ENCODE measurements at regions not wholly inside any gene's neighbourhood (a gene's known extent, or its start where the extent isn't known, plus 50 kb on each side); places are given as distances from the start of the nearest gene placed in this dataset.
"Not testable (repeated sequence)": the region's sequence is repeated elsewhere in the genome, so short reads cannot be mapped to it uniquely, and the experiment has no call there.

- POLR2A ChIA-PET; H3K4me3 Mint-ChIP-seq; H3K36me3 Mint-ChIP-seq (ENCODE audit: low read depth); intact Hi-C loops (cut with DNase I, micrococcal nuclease); ATAC-seq; H3K27ac Mint-ChIP-seq; H3K27me3 Mint-ChIP-seq; H3K9me3 Mint-ChIP-seq (ENCODE audit: low read depth); H3K4me1 Mint-ChIP-seq; CTCF ChIA-PET: not testable (repeated sequence)
- DNase-seq: peak; percentile 15
Measured at GRCh38 chr10:133785846-133786602, 159.4 kb upstream of the FRG2B start.

GRCh38 chr10:133785178-133785577 is 158.6 kb upstream of the FRG2B start:
- DNase-seq; H3K4me1 Mint-ChIP-seq; H3K4me3 Mint-ChIP-seq; H3K36me3 Mint-ChIP-seq (ENCODE audit: low read depth); H3K9me3 Mint-ChIP-seq (ENCODE audit: low read depth); H3K27me3 Mint-ChIP-seq; H3K27ac Mint-ChIP-seq; POLR2A ChIA-PET; intact Hi-C loops (cut with DNase I, micrococcal nuclease); ATAC-seq; CTCF ChIA-PET: not testable (repeated sequence)

DNA sequence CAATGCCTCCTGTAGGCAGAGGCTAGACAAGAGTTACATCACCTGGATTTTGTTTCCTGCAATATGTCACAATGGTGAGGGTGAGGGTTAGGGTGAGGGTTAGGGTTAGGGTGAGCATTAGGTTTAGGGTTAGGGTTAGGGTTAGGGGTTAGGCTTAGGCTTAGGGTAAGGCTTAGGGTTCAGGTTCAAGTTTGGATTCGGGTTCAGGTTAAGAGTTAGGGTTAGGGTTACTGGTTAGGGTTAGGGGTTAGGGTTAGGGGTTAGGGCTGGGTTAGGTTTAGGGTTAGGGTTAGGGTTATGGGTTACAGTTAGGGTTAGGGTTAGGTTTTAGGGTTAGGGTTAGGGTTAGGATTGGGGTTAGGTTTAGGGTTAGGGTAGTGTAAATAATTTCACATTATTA is 138.7 kb upstream of the FRG2B start:
- H3K36me3 Mint-ChIP-seq (ENCODE audit: low read depth); CTCF ChIA-PET; ATAC-seq; DNase-seq; H3K9me3 Mint-ChIP-seq (ENCODE audit: low read depth); H3K27me3 Mint-ChIP-seq; POLR2A ChIA-PET; H3K4me1 Mint-ChIP-seq; H3K27ac Mint-ChIP-seq; H3K4me3 Mint-ChIP-seq; intact Hi-C loops (cut with DNase I, micrococcal nuclease): not testable (repeated sequence)

- H3K4me1 Mint-ChIP-seq; H3K4me3 Mint-ChIP-seq; H3K27ac Mint-ChIP-seq; POLR2A ChIA-PET; H3K36me3 Mint-ChIP-seq (ENCODE audit: low read depth); DNase-seq; H3K9me3 Mint-ChIP-seq (ENCODE audit: low read depth); intact Hi-C loops (cut with DNase I, micrococcal nuclease); H3K27me3 Mint-ChIP-seq; CTCF ChIA-PET: not testable (repeated sequence)
- peak; percentile 36 for ATAC-seq
Measured at GRCh38 chr10:133764823-133765209, 138.2 kb upstream of the FRG2B start.

GRCh38 chr10:133763875-133764822 is 137.6 kb upstream of the FRG2B start:
- H3K27ac Mint-ChIP-seq; POLR2A ChIA-PET; CTCF ChIA-PET; H3K27me3 Mint-ChIP-seq; H3K36me3 Mint-ChIP-seq (ENCODE audit: low read depth); H3K4me1 Mint-ChIP-seq; H3K4me3 Mint-ChIP-seq; intact Hi-C loops (cut with DNase I, micrococcal nuclease); H3K9me3 Mint-ChIP-seq (ENCODE audit: low read depth): not testable (repeated sequence)
- DNase-seq: peak; percentile 11
- peak; percentile 51 for ATAC-seq

DNA sequence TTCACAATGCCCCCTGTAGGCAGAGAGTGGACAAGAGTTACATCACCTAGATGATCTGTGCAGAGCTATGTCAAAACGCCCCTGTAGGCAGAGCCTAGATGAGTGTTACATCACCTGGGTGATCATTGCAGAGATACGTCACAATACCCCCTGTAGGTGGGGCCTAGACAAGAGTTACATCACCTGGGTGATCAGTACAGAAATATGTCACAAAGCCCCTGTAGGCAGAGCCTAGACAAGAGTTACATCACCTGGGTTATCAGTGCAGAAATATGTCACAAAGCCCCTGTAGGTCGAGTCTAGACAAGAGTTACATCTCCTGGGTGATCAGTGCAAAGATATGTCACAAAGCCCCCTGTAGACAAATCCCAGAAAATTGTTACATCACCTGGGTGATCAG is 136.6 kb upstream of the FRG2B start:
- CTCF ChIA-PET; POLR2A ChIA-PET; H3K9me3 Mint-ChIP-seq (ENCODE audit: low read depth); H3K27ac Mint-ChIP-seq; H3K27me3 Mint-ChIP-seq; H3K4me1 Mint-ChIP-seq; DNase-seq; H3K4me3 Mint-ChIP-seq; H3K36me3 Mint-ChIP-seq (ENCODE audit: low read depth); ATAC-seq; intact Hi-C loops (cut with DNase I, micrococcal nuclease): not testable (repeated sequence)

DNA sequence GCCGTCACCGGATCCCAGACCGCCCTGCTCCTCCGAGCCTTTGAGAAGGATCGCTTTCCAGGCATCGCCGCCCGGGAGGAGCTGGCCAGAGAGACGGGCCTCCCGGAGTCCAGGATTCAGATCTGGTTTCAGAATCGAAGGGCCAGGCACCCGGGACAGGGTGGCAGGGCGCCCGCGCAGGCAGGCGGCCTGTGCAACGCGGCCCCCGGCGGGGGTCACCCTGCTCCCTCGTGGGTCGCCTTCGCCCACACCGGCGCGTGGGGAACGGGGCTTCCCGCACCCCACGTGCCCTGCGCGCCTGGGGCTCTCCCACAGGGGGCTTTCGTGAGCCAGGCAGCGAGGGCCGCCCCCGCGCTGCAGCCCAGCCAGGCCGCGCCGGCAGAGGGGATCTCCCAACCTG is 127.0 kb upstream of the FRG2B start:
- CTCF ChIA-PET; intact Hi-C loops (cut with DNase I, micrococcal nuclease); H3K27ac Mint-ChIP-seq; H3K36me3 Mint-ChIP-seq (ENCODE audit: low read depth); H3K4me1 Mint-ChIP-seq; POLR2A ChIA-PET; DNase-seq; H3K9me3 Mint-ChIP-seq (ENCODE audit: low read depth); H3K4me3 Mint-ChIP-seq; ATAC-seq; H3K27me3 Mint-ChIP-seq: not testable (repeated sequence)

Data from activated CD4-positive, alpha-beta T cell treated with anti-CD3 and anti-CD28 coated beads for 36 hours (primary cell).